DOHH2 (cell line): ENCODE measurements at regions not wholly inside any gene's neighbourhood (a gene's known extent, or its start where the extent isn't known, plus 50 kb on each side); places are given as distances from the start of the nearest gene placed in this dataset.

Source experiments
- EZH2phosphoT487 ChIP-seq: fragments of 200-600 bp; sonication (generic); IDR thresholded peaks from 2 replicates; pipeline ENCODE4 v1.6.1; 2017; ENCODE audit warnings: borderline replicate concordance, mild to moderate bottlenecking, antibody characterized with exemption, low read length, moderate library complexity, mixed read lengths
- TF ChIP-seq, protein P1 (sequence below): fragments of 200-600 bp; sonication (generic); IDR thresholded peaks from one replicate; pipeline ENCODE4 v1.5.1; 2014; ENCODE audit warnings: antibody characterized with exemption, mild to moderate bottlenecking, low read depth, low read length; ENCODE audit not compliant: poor library complexity, severe bottlenecking

DNA sequence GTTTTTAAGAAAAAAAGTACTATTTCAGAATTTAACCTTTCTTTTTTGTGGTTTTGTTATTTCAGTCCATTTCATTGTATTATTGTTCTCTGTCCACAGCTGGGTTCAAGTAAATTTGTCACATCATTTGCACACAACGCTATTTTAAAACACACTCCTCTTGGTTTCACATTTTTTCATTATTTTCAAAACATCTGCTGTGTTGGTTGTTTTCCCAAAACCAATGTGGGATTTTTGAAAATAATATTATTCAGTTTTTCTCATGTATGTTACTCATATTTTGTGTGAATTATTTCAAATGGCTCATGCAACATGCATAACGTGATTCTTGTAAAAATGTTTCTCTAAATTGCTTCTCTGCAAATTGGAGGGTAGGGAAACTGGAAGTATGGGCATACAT lies 589.2 kb downstream of the METTL4 start:
- TF ChIP-seq, protein P1, sequence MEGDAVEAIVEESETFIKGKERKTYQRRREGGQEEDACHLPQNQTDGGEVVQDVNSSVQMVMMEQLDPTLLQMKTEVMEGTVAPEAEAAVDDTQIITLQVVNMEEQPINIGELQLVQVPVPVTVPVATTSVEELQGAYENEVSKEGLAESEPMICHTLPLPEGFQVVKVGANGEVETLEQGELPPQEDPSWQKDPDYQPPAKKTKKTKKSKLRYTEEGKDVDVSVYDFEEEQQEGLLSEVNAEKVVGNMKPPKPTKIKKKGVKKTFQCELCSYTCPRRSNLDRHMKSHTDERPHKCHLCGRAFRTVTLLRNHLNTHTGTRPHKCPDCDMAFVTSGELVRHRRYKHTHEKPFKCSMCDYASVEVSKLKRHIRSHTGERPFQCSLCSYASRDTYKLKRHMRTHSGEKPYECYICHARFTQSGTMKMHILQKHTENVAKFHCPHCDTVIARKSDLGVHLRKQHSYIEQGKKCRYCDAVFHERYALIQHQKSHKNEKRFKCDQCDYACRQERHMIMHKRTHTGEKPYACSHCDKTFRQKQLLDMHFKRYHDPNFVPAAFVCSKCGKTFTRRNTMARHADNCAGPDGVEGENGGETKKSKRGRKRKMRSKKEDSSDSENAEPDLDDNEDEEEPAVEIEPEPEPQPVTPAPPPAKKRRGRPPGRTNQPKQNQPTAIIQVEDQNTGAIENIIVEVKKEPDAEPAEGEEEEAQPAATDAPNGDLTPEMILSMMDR: no peak
- no peak for TF ChIP-seq EZH2phosphoT487
